Medulla oblongata (tissue), 1 donor: ENCODE measurements at regions not wholly inside any gene's neighbourhood (a gene's known extent, or its start where the extent isn't known, plus 50 kb on each side); places are given as distances from the start of the nearest gene placed in this dataset.
"Not testable (repeated sequence)": the region's sequence is repeated elsewhere in the genome, so short reads cannot be mapped to it uniquely, and the experiment has no call there.

Source experiments
- DNase-seq: peaks from one replicate; pipeline ENCODE4 v3.0.0-alpha.2; 2015; ENCODE audit errors: extremely low spot score

- peak; percentile 11 for DNase-seq
These were observed 85.6 kb upstream of the CRYM start for GRCh38 chr16:21363550-21364223.

GRCh38 chr16:21361612-21362227 is 83.6 kb upstream of the CRYM start:
- not testable (repeated sequence) for DNase-seq

GRCh38 chr16:21361045-21361444 is 83.0 kb upstream of the CRYM start:
- not testable (repeated sequence) for DNase-seq

- DNase-seq: not testable (repeated sequence)
These were observed 81.4 kb upstream of the CRYM start for GRCh38 chr16:21359513-21359912.

- DNase-seq: peak; percentile 37
These were observed 80.2 kb upstream of the CRYM start for GRCh38 chr16:21358261-21358795.

- peak; percentile 19 for DNase-seq
These were observed 78.2 kb upstream of the CRYM start for GRCh38 chr16:21356308-21356707.

GRCh38 chr16:21351433-21351832 is 73.3 kb upstream of the CRYM start:
- not testable (repeated sequence) for DNase-seq

GRCh38 chr16:21350851-21351250 is 72.8 kb upstream of the CRYM start:
- DNase-seq: not testable (repeated sequence)

- not testable (repeated sequence) for DNase-seq
These were observed 71.2 kb upstream of the CRYM start for GRCh38 chr16:21349336-21349735.

GRCh38 chr16:21348815-21349214 is 70.7 kb upstream of the CRYM start:
- not testable (repeated sequence) for DNase-seq

GRCh38 chr16:21347538-21347937 is 69.4 kb upstream of the CRYM start:
- not testable (repeated sequence) for DNase-seq

- DNase-seq: not testable (repeated sequence)
These were observed 68.8 kb upstream of the CRYM start for GRCh38 chr16:21346756-21347491.

GRCh38 chr16:21344361-21344912 is 66.3 kb upstream of the CRYM start:
- DNase-seq: not testable (repeated sequence)

- no peak for DNase-seq
These were observed 63.0 kb upstream of the CRYM start for GRCh38 chr16:21341101-21341500.

- no peak for DNase-seq
These were observed 61.9 kb upstream of the CRYM start for GRCh38 chr16:21339941-21340340.

- DNase-seq: no peak
These were observed 61.2 kb upstream of the CRYM start for GRCh38 chr16:21339269-21339641.

- DNase-seq: no peak
These were observed 60.6 kb upstream of the CRYM start for GRCh38 chr16:21338537-21339268.

GRCh38 chr16:21336231-21336630 is 58.1 kb upstream of the CRYM start:
- no peak for DNase-seq

GRCh38 chr16:21334188-21335146 is 56.4 kb upstream of the CRYM start:
- not testable (repeated sequence) for DNase-seq

GRCh38 chr16:21333683-21334082 is 55.6 kb upstream of the CRYM start:
- DNase-seq: not testable (repeated sequence)
